Panc1 (cell line): ENCODE measurements at regions not wholly inside any gene's neighbourhood (a gene's known extent, or its start where the extent isn't known, plus 50 kb on each side); places are given as distances from the start of the nearest gene placed in this dataset.

Experiments
- ATAC-seq: fragments of 200-7000 bp; cut with Tn5 transposase; 2 replicates; pipeline ENCODE4 v1.9.1; 2020; ENCODE audit warnings: mild to moderate bottlenecking, moderate library complexity
- BruUV-seq: library from RNA; stranded (reverse); fragments of 400-500 nt; replicated peaks from 2 replicates; lab custom pipeline; 2021; lab: Mats Ljungman, UMichigan
- CTCF ChIA-PET: fragments of 300-600 bp; sonication (Branson Sonifier 250); formaldehyde crosslinking; loops from one replicate; lab custom pipeline; 2022; ENCODE audit warnings: antibody characterized with exemption; lab: Charles Lee
- POLR2A ChIA-PET: fragments of 300-600 bp; sonication (Branson Sonifier 250); formaldehyde crosslinking; loops from one replicate; lab custom pipeline; 2022; ENCODE audit warnings: antibody characterized with exemption; lab: Charles Lee
- DNase-seq: peaks from one replicate; pipeline ENCODE4 v3.0.0-alpha.2; 2010; ENCODE audit warnings: low read depth, low spot score
- H3K27ac ChIP-seq: 2 replicates; pipeline ENCODE4 v1.5.1; 2011; ENCODE audit warnings: mild to moderate bottlenecking, low read length, inconsistent platforms
- H3K27me3 ChIP-seq: fragments of 200-500 bp; sonication (Bioruptor generic); 2 replicates; pipeline ENCODE4 v1.6.0; 2014; ENCODE audit warnings: low read length, inconsistent platforms; ENCODE audit not compliant: control insufficient read depth, insufficient read depth
- H3K36me3 ChIP-seq: fragments of 200-500 bp; sonication (Bioruptor generic); 2 replicates; pipeline ENCODE4 v1.5.1; 2014; ENCODE audit warnings: inconsistent platforms, mild to moderate bottlenecking, low read length, moderate library complexity; ENCODE audit not compliant: control insufficient read depth, insufficient read depth
- H3K4me1 ChIP-seq: 2 replicates; pipeline ENCODE4 v1.5.1; 2011; ENCODE audit warnings: inconsistent platforms, mild to moderate bottlenecking, low read length, moderate library complexity; ENCODE audit not compliant: control insufficient read depth, insufficient read depth
- H3K4me3 ChIP-seq, 2 experiments: 2 replicates each; pipeline ENCODE4 v1.5.1; 2011 to 2012; ENCODE audit warnings: low read depth in 2 of 2, low read length in 2 of 2, mild to moderate bottlenecking in 2 of 2, inconsistent platforms in 1 of 2, moderate library complexity in 1 of 2
- H3K9me3 ChIP-seq: fragments of 200-500 bp; sonication (Bioruptor generic); 2 replicates; pipeline ENCODE4 v1.5.1; 2014; ENCODE audit warnings: low read depth, mild to moderate bottlenecking, inconsistent platforms, low read length, moderate library complexity; ENCODE audit not compliant: control insufficient read depth, insufficient read depth
- POLR2AphosphoS5 ChIP-seq: IDR thresholded peaks from 2 replicates; pipeline ENCODE4 v1.6.1; 2012; ENCODE audit warnings: mild to moderate bottlenecking, low read depth, low read length, moderate library complexity
- SIN3A ChIP-seq: IDR thresholded peaks from 2 replicates; pipeline ENCODE4 v1.6.1; 2012; ENCODE audit warnings: low read depth, mild to moderate bottlenecking, low read length, moderate library complexity, borderline replicate concordance; ENCODE audit not compliant: insufficient read depth
- TCF7L2 ChIP-seq: IDR thresholded peaks from 2 replicates; pipeline ENCODE4 v1.6.1; 2011; ENCODE audit warnings: mild to moderate bottlenecking, low read depth, low read length, inconsistent platforms
- in situ Hi-C: cut with HindIII; loops from 2 replicates; pipeline ENCODE4 v1.10.0; 2016; ENCODE audit warnings: low sequenced_read_pairs, low pct_unique_long_range_greater_than_20kb
- intact Hi-C: fragments of 100-400 bp; cut with micrococcal nuclease; formaldehyde crosslinking; loops from one replicate; pipeline ENCODE4 v1.10.0; 2022; ENCODE audit not compliant: unreplicated experiment
- TF ChIP-seq, protein P1 (sequence below): fragments of 450-650 bp; IDR thresholded peaks from 2 replicates; pipeline ENCODE4 v1.5.1; 2017; ENCODE audit warnings: mild to moderate bottlenecking
- TF ChIP-seq, protein P2 (sequence below), 2 experiments: IDR thresholded peaks; 2 replicates each; pipeline ENCODE4 v1.6.1; 2011 to 2012; ENCODE audit warnings: low read depth in 2 of 2, control low read depth in 1 of 2, low read length in 1 of 2, mild to moderate bottlenecking in 1 of 2, moderate library complexity in 1 of 2; ENCODE audit not compliant: insufficient read depth in 1 of 2

DNA sequence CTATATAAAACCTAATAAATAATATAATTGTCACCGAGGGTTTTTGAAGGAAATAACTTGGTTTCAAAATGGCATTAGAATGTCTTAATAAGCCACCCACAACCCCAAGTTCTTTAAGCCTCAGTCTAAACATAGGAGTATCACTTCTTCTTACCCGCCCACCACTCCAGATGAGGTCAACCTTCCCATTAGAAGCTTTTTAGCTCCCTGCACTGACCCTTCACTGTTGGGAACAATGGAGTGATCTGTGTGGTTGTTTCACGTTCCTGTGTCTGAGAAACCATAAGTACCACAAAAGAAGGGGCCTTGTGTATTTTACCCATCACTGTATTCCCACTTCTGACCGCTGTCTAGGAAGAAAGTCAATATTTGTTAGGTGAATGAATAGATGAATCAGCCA, 326.3 kb upstream of the ZNF521 start:
- BruUV-seq = no TSS peak
- DNase-seq (no peak), ATAC-seq (no peak)
- POLR2A ChIA-PET = no interaction called here
- intact Hi-C loops = no loop called here
- Histone ChIP-seq H3K27me3 (no peaks in the 10 kb centered on the region), H3K4me1 (no peaks in the 10 kb centered on the region), H3K4me3 (no peak overlapping the region), H3K36me3 (no peaks in the 10 kb centered on the region), H3K9me3 (no peaks in the 10 kb centered on the region), H3K27ac (no peak overlapping the region)
- in situ Hi-C loops = no loop called here
- TF ChIP-seq TCF7L2 (no peak), POLR2AphosphoS5 (no peak), SIN3A (no peak)
- TF ChIP-seq, protein P1, sequence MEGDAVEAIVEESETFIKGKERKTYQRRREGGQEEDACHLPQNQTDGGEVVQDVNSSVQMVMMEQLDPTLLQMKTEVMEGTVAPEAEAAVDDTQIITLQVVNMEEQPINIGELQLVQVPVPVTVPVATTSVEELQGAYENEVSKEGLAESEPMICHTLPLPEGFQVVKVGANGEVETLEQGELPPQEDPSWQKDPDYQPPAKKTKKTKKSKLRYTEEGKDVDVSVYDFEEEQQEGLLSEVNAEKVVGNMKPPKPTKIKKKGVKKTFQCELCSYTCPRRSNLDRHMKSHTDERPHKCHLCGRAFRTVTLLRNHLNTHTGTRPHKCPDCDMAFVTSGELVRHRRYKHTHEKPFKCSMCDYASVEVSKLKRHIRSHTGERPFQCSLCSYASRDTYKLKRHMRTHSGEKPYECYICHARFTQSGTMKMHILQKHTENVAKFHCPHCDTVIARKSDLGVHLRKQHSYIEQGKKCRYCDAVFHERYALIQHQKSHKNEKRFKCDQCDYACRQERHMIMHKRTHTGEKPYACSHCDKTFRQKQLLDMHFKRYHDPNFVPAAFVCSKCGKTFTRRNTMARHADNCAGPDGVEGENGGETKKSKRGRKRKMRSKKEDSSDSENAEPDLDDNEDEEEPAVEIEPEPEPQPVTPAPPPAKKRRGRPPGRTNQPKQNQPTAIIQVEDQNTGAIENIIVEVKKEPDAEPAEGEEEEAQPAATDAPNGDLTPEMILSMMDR = no peak
- TF ChIP-seq, protein P2, sequence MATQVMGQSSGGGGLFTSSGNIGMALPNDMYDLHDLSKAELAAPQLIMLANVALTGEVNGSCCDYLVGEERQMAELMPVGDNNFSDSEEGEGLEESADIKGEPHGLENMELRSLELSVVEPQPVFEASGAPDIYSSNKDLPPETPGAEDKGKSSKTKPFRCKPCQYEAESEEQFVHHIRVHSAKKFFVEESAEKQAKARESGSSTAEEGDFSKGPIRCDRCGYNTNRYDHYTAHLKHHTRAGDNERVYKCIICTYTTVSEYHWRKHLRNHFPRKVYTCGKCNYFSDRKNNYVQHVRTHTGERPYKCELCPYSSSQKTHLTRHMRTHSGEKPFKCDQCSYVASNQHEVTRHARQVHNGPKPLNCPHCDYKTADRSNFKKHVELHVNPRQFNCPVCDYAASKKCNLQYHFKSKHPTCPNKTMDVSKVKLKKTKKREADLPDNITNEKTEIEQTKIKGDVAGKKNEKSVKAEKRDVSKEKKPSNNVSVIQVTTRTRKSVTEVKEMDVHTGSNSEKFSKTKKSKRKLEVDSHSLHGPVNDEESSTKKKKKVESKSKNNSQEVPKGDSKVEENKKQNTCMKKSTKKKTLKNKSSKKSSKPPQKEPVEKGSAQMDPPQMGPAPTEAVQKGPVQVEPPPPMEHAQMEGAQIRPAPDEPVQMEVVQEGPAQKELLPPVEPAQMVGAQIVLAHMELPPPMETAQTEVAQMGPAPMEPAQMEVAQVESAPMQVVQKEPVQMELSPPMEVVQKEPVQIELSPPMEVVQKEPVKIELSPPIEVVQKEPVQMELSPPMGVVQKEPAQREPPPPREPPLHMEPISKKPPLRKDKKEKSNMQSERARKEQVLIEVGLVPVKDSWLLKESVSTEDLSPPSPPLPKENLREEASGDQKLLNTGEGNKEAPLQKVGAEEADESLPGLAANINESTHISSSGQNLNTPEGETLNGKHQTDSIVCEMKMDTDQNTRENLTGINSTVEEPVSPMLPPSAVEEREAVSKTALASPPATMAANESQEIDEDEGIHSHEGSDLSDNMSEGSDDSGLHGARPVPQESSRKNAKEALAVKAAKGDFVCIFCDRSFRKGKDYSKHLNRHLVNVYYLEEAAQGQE (IDR thresholded peaks at IDR 0.05; ENCODE audit: insufficient read depth in 1 of 2, low read depth in 2 of 2, low read length in 1 of 2) = no peak
- CTCF ChIA-PET = no interaction called here

DNA sequence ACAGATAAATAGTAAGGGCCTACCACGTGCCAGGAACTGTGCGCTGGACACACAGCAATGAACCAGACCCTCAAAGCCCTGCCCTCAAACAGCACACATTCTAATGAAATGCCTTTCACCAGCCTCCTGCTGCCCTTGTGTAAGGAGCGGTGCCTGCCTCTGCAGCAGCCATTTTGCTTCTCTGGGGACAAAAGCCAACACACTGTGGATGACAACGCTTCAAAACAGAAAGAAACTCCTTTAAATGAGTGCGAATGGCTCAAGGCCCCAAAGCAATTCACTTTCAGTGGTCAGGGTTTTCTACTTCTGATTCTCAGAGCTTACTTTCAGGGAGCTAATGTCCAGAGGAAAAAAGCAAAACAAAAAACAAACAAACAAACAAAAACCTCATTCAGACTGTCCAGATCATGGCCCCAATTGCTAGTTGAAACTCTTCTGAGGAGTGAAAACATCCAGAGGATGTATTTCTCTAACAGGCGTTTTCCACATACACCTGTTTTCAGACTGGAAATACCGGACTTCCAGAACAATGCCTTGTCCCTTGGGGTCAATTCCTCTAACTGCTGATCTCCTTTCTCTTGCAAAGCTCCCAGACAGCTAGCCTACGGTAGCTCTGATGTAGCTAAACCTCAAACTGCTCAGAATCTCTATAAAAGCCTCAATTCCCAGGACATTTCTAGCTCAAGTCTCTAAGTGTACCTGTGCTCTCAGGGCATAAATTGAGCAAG, 323.3 kb upstream of the ZNF521 start:
- no peak overlapping the region for H3K4me3 ChIP-seq
- ATAC-seq = no peak
- POLR2A ChIA-PET = no interaction called here
- CTCF ChIA-PET = no interaction called here
- DNase-seq = no peak
- BruUV-seq = no TSS peak
- H3K27ac ChIP-seq = no peak overlapping the region
- intact Hi-C loops (no loop called here), in situ Hi-C loops (no loop called here)
- no peaks in the 10 kb centered on the region for H3K27me3 ChIP-seq
- no peak for TF ChIP-seq POLR2AphosphoS5
- TF ChIP-seq, protein P2 (IDR thresholded peaks at IDR 0.05; ENCODE audit: insufficient read depth in 1 of 2, low read depth in 2 of 2, low read length in 1 of 2) = no peak
- TF ChIP-seq, protein P1 = no peak
- no peak for TF ChIP-seq SIN3A
- TF ChIP-seq TCF7L2 = no peak
- H3K9me3 ChIP-seq = no peaks in the 10 kb centered on the region
- H3K36me3 ChIP-seq = no peaks in the 10 kb centered on the region
- no peaks in the 10 kb centered on the region for H3K4me1 ChIP-seq
